Right lobe of liver (tissue), 4 donors: ENCODE measurements at regions not wholly inside any gene's neighbourhood (a gene's known extent, or its start where the extent isn't known, plus 50 kb on each side); places are given as distances from the start of the nearest gene placed in this dataset.

ENCODE experiments used
- CTCF ChIP-seq, 4 donors: fragments of 200-600 bp in 3 of 4; fragments of 450-650 bp in 1 of 4; IDR thresholded peaks; one replicate each; pipeline versions ENCODE4 v1.5.1 to v1.8.0; 2016 to 2022; ENCODE audit warnings: antibody characterized with exemption in 4 of 4, mild to moderate bottlenecking in 2 of 4
- POLR2A ChIP-seq: fragments of 450-650 bp; IDR thresholded peaks from one replicate; pipeline ENCODE4 v1.6.1; 2017; ENCODE audit warnings: antibody characterized with exemption, mild to moderate bottlenecking
- donor health status: DM: no; HTN: no; CAD: no.
- donor health status: DM: no; HTN: no; CAD: no.
- donor health status: DM: no; HTN: yes; CAD: no.

GRCh38 chr6:133185731-133186130 is 55.4 kb upstream of the EYA4 start:
- no peak for TF ChIP-seq CTCF (IDR thresholded peaks at IDR 0.05)
- TF ChIP-seq POLR2A, result no peak
